Keratinocyte (primary cell): ENCODE measurements at regions not wholly inside any gene's neighbourhood (a gene's known extent, or its start where the extent isn't known, plus 50 kb on each side); places are given as distances from the start of the nearest gene placed in this dataset.

Source experiments
- DNase-seq: peaks from one replicate; pipeline ENCODE4 v3.0.0-alpha.2; 2011; ENCODE audit warnings: low read depth, missing footprints, low spot score
- FAIRE-seq: peaks from 2 replicates; lab custom pipeline; 2011; peaks lifted over from hg19 to GRCh38; lab: Jason Lieb, UNC
- H2AFZ ChIP-seq: 2 replicates; pipeline ENCODE4 v1.6.0; 2012; ENCODE audit warnings: low read length, control low read depth, inconsistent platforms; ENCODE audit not compliant: control insufficient read depth
- H3K27ac ChIP-seq: 2 replicates; pipeline ENCODE4 v1.5.1; 2011; ENCODE audit warnings: low read length; ENCODE audit not compliant: control insufficient read depth, insufficient read depth
- H3K27me3 ChIP-seq: 3 replicates; pipeline ENCODE4 v1.6.0; 2011; ENCODE audit warnings: low read length; ENCODE audit not compliant: control insufficient read depth, insufficient read depth; ENCODE audit errors: extremely low read depth
- H3K36me3 ChIP-seq, 2 experiments: 2 replicates in 1 of 2; 3 replicates in 1 of 2; pipeline ENCODE4 v1.5.1; 2011; ENCODE audit warnings: low read length in 2 of 2, mild to moderate bottlenecking in 1 of 2; ENCODE audit not compliant: control insufficient read depth in 2 of 2, insufficient read depth in 2 of 2; ENCODE audit errors: extremely low read depth in 1 of 2
- H3K4me1 ChIP-seq: 3 replicates; pipeline ENCODE4 v1.5.1; 2011; ENCODE audit warnings: low read length; ENCODE audit not compliant: control insufficient read depth, insufficient read depth; ENCODE audit errors: extremely low read depth
- H3K4me2 ChIP-seq: 3 replicates; pipeline ENCODE4 v1.6.0; 2011; ENCODE audit warnings: low read depth, low read length; ENCODE audit not compliant: control insufficient read depth, insufficient read depth; ENCODE audit errors: extremely low read depth
- H3K4me3 ChIP-seq, 3 experiments: fragments of 200-600 bp in 1 of 3; sonication (generic) in 1 of 3; 2 replicates in 2 of 3; 3 replicates in 1 of 3; pipeline ENCODE4 v1.5.1; 2011 to 2016; ENCODE audit warnings: low read length in 3 of 3, mild to moderate bottlenecking in 3 of 3, control low read depth in 2 of 3, inconsistent platforms in 1 of 3, low read depth in 1 of 3, mixed read lengths in 1 of 3, mixed run types in 1 of 3, moderate library complexity in 1 of 3; ENCODE audit not compliant: control insufficient read depth in 2 of 3, insufficient read depth in 2 of 3; ENCODE audit errors: extremely low read depth in 1 of 3
- H3K79me2 ChIP-seq: 2 replicates; pipeline ENCODE4 v1.6.0; 2012; ENCODE audit warnings: low read length; ENCODE audit not compliant: control insufficient read depth, insufficient read depth
- H3K9ac ChIP-seq: 3 replicates; pipeline ENCODE4 v1.6.0; 2011; ENCODE audit warnings: low read length; ENCODE audit not compliant: control insufficient read depth, insufficient read depth; ENCODE audit errors: extremely low read depth
- H3K9me1 ChIP-seq: 3 replicates; pipeline ENCODE4 v1.6.0; 2011; ENCODE audit warnings: low read length; ENCODE audit not compliant: control insufficient read depth, insufficient read depth; ENCODE audit errors: extremely low read depth
- H3K9me3 ChIP-seq: 2 replicates; pipeline ENCODE4 v1.5.1; 2012; ENCODE audit warnings: low read depth, low read length; ENCODE audit not compliant: control insufficient read depth
- H4K20me1 ChIP-seq: 3 replicates; pipeline ENCODE4 v1.6.0; 2011; ENCODE audit warnings: low read length; ENCODE audit not compliant: control insufficient read depth, insufficient read depth; ENCODE audit errors: extremely low read depth
- EZH2 ChIP-seq: IDR thresholded peaks from one replicate; pipeline ENCODE4 v1.6.1; 2012; ENCODE audit warnings: inconsistent platforms, mild to moderate bottlenecking, low read length, moderate library complexity
- dilution Hi-C: fragments of 300-500 bp; cut with MboI; formaldehyde crosslinking; loops from one replicate; pipeline ENCODE4 v1.7.0; 2020; ENCODE audit warnings: low sequenced_read_pairs; ENCODE audit not compliant: extremely low pct_ligation_motif_present
- TF ChIP-seq, protein P1 (sequence below), 3 experiments: IDR thresholded peaks in 1 of 3; conservative IDR thresholded peaks in 1 of 3; optimal IDR thresholded peaks in 1 of 3; 2 replicates in 2 of 3; 3 replicates in 1 of 3; pipeline versions ENCODE3 to v1.5.1; 2011; ENCODE audit warnings: low read length in 3 of 3, mild to moderate bottlenecking in 3 of 3, moderate library complexity in 2 of 3, control low read depth in 1 of 3, inconsistent platforms in 1 of 3; ENCODE audit not compliant: insufficient read depth in 2 of 3; ENCODE audit errors: extremely low read depth in 1 of 3

GRCh38 chr11:22069844-22070243 is 123.0 kb upstream of the ANO5 start:
- no peaks in the 10 kb centered on the region for H4K20me1 ChIP-seq
- H3K79me2 ChIP-seq = no peaks in the 10 kb centered on the region
- no peak overlapping the region for H3K4me2 ChIP-seq
- FAIRE-seq (no peak), DNase-seq (no peak)
- H3K9ac ChIP-seq = no peak overlapping the region
- dilution Hi-C loops = no loop called here
- no peaks in the 10 kb centered on the region for H3K9me3 ChIP-seq
- TF ChIP-seq, protein P1, sequence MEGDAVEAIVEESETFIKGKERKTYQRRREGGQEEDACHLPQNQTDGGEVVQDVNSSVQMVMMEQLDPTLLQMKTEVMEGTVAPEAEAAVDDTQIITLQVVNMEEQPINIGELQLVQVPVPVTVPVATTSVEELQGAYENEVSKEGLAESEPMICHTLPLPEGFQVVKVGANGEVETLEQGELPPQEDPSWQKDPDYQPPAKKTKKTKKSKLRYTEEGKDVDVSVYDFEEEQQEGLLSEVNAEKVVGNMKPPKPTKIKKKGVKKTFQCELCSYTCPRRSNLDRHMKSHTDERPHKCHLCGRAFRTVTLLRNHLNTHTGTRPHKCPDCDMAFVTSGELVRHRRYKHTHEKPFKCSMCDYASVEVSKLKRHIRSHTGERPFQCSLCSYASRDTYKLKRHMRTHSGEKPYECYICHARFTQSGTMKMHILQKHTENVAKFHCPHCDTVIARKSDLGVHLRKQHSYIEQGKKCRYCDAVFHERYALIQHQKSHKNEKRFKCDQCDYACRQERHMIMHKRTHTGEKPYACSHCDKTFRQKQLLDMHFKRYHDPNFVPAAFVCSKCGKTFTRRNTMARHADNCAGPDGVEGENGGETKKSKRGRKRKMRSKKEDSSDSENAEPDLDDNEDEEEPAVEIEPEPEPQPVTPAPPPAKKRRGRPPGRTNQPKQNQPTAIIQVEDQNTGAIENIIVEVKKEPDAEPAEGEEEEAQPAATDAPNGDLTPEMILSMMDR (optimal IDR thresholded peaks at IDR 0.05 in 1 of 3, IDR thresholded peaks at IDR 0.05 in 1 of 3, conservative IDR thresholded peaks at IDR 0.05 in 1 of 3; ENCODE audit: extremely low read depth in 1 of 3, insufficient read depth in 2 of 3, low read length in 3 of 3) = no peak
- no peak for TF ChIP-seq EZH2
- no peak overlapping the region for H2AFZ ChIP-seq
- no peaks in the 10 kb centered on the region for H3K36me3 ChIP-seq
- H3K4me1 ChIP-seq = no peaks in the 10 kb centered on the region
- no peaks in the 10 kb centered on the region for H3K9me1 ChIP-seq
- H3K27ac ChIP-seq = no peak overlapping the region
- H3K27me3 ChIP-seq = no peaks in the 10 kb centered on the region
- H3K4me3 ChIP-seq = no peak overlapping the region

- TF ChIP-seq, protein P1 (optimal IDR thresholded peaks at IDR 0.05 in 1 of 3, IDR thresholded peaks at IDR 0.05 in 1 of 3, conservative IDR thresholded peaks at IDR 0.05 in 1 of 3; ENCODE audit: extremely low read depth in 1 of 3, insufficient read depth in 2 of 3, low read length in 3 of 3) = no peak
- no peak for TF ChIP-seq EZH2
- H3K9me1 ChIP-seq = no peaks in the 10 kb centered on the region
- FAIRE-seq (no peak), DNase-seq (no peak)
- dilution Hi-C loops = no loop called here
- no peak overlapping the region for H3K27ac ChIP-seq
- no peaks in the 10 kb centered on the region for H3K4me1 ChIP-seq
- H4K20me1 ChIP-seq = no peaks in the 10 kb centered on the region
- no peak overlapping the region for H3K4me2 ChIP-seq
- no peaks in the 10 kb centered on the region for H3K79me2 ChIP-seq
- H3K27me3 ChIP-seq = no peaks in the 10 kb centered on the region
- no peaks in the 10 kb centered on the region for H3K36me3 ChIP-seq
- no peak overlapping the region for H3K4me3 ChIP-seq
- no peak overlapping the region for H2AFZ ChIP-seq
- no peaks in the 10 kb centered on the region for H3K9me3 ChIP-seq
- no peak overlapping the region for H3K9ac ChIP-seq
Measured at GRCh38 chr11:22076271-22076930, 116.5 kb upstream of the ANO5 start.
